PC-9 (cell line): ENCODE measurements at regions not wholly inside any gene's neighbourhood (a gene's known extent, or its start where the extent isn't known, plus 50 kb on each side); places are given as distances from the start of the nearest gene placed in this dataset.
A peak's percentile ranks its signal among the peaks of the same experiment; 100 is the strongest.

Source experiments
- BruUV-seq: library from RNA; stranded (reverse); fragments of 400-500 nt; replicated peaks from 2 replicates; lab custom pipeline; 2021; lab: Mats Ljungman, UMichigan
- CTCF ChIA-PET: fragments of 300-600 bp; sonication (Branson Sonifier 250); formaldehyde crosslinking; loops from one replicate; lab custom pipeline; 2022; ENCODE audit warnings: antibody characterized with exemption; lab: Charles Lee
- POLR2A ChIA-PET: fragments of 300-600 bp; sonication (Branson Sonifier 250); formaldehyde crosslinking; loops from one replicate; lab custom pipeline; 2022; ENCODE audit warnings: antibody characterized with exemption; ENCODE audit not compliant: unreplicated experiment; lab: Charles Lee
- DNase-seq, 2 experiments: peaks; one replicate each; pipeline versions ENCODE4 v3.0.0 to v3.0.0-alpha.2; 2015 to 2022; ENCODE audit warnings: mixed read lengths in 1 of 2
- H2AFZ ChIP-seq: fragments of 200-600 bp; sonication (generic); 2 replicates; pipeline ENCODE4 v1.8.1; 2017; ENCODE audit warnings: antibody characterized with exemption
- H3F3A ChIP-seq: fragments of 200-600 bp; sonication (generic); 2 replicates; pipeline ENCODE4 v1.8.1; 2017; ENCODE audit warnings: antibody characterized with exemption, mild to moderate bottlenecking, low read depth; ENCODE audit not compliant: insufficient read depth
- H3K27ac ChIP-seq: fragments of 200-600 bp; sonication (generic); 2 replicates; pipeline ENCODE4 v1.6.1; 2016; ENCODE audit warnings: mixed run types
- H3K27me3 ChIP-seq: fragments of 200-600 bp; sonication (generic); 2 replicates; pipeline ENCODE4 v1.6.1; 2016; ENCODE audit warnings: low read depth, mixed run types; ENCODE audit not compliant: insufficient read depth
- H3K36me3 ChIP-seq: fragments of 200-600 bp; sonication (generic); 2 replicates; pipeline ENCODE4 v1.6.1; 2016; ENCODE audit warnings: low read depth, mixed run types
- H3K4me1 ChIP-seq: fragments of 200-600 bp; sonication (generic); replicated peaks from 2 replicates; pipeline ENCODE4 v1.6.1; 2016; ENCODE audit warnings: mixed run types; ENCODE audit not compliant: insufficient read depth
- H3K4me2 ChIP-seq: fragments of 200-600 bp; sonication (generic); 2 replicates; pipeline ENCODE4 v1.6.1; 2017; ENCODE audit warnings: mixed run types
- H3K4me3 ChIP-seq: fragments of 200-600 bp; sonication (generic); 2 replicates; pipeline ENCODE4 v1.6.1; 2016; ENCODE audit warnings: mixed run types
- H3K79me2 ChIP-seq: fragments of 200-600 bp; sonication (generic); 2 replicates; pipeline ENCODE4 v1.6.1; 2017; ENCODE audit warnings: low read depth, mixed run types
- H3K9me2 ChIP-seq: fragments of 200-600 bp; sonication (generic); 2 replicates; pipeline ENCODE4 v1.8.1; 2017; ENCODE audit warnings: mild to moderate bottlenecking; ENCODE audit not compliant: insufficient read depth
- H3K9me3 ChIP-seq: fragments of 200-600 bp; sonication (generic); 2 replicates; pipeline ENCODE4 v1.8.1; 2016; ENCODE audit warnings: low read depth; ENCODE audit not compliant: insufficient read depth
- H4K20me1 ChIP-seq: fragments of 200-600 bp; sonication (generic); 2 replicates; pipeline ENCODE4 v1.8.1; 2017; ENCODE audit not compliant: insufficient read depth
- CTCF ChIP-seq: fragments of 200-600 bp; sonication (generic); conservative IDR thresholded peaks from 2 replicates; pipeline ENCODE4 v1.6.1; 2017; ENCODE audit warnings: mixed run types, antibody characterized with exemption, mild to moderate bottlenecking, moderate library complexity
- EZH2 ChIP-seq: fragments of 200-600 bp; sonication (generic); IDR thresholded peaks from 2 replicates; pipeline ENCODE4 v1.8.0; 2017; ENCODE audit warnings: antibody characterized with exemption, low read depth
- intact Hi-C: fragments of 100-400 bp; cut with micrococcal nuclease; formaldehyde crosslinking; loops from one replicate; pipeline ENCODE4 v1.10.0; 2022; ENCODE audit not compliant: unreplicated experiment

DNA sequence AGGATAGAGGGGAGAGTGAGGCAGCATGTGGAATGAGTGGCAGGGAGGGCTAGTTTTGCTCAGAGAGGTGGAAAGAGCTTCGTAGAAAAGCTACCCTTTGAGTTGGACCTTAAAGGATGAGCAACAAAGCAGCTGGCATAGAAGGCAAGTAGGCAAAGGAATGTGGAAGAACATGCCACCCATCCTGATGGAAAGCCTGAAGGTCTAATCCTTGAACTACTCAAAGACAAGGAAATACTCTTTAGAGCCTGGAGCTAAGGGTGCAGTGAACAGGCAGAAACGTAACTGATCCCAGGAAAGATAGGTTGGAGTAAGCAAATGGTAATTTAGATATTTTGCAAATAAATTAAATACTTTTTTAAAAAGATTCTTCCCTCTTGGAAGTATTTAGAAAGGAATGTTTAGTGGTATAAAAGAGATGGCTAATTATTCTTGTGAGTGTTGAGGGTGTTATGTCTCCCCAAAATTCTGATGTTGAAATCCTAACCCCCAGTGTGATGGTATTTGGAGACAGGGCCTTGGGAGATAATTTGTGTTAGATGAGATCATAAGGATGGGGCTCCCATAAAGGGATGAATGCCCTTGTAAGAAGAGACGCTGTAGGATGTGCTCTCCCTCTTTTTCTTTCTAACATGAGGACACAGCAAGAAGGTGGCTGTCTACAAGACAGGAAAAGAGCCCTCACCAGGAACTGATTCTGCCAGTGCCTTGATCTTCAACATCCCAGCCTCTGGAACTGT is 308.1 kb upstream of the RUNX1 start:
- no peaks in the 10 kb centered on the region for H3K36me3 ChIP-seq
- H2AFZ ChIP-seq: no peak overlapping the region
- H3K4me1 ChIP-seq: peaks cover 32% of the 10 kb centered on the region
- H3K4me2 ChIP-seq: no peak overlapping the region
- H3K27ac ChIP-seq: peak overlapping the region; percentile 34; the same call in 1 of the 2 replicates
- TF ChIP-seq CTCF (no peak), EZH2 (no peak)
- TSS peak; percentile 94 for BruUV-seq
- H3F3A ChIP-seq: peaks cover 7% of the 10 kb centered on the region; the same call in 1 of the 2 replicates
- H3K79me2 ChIP-seq: no peaks in the 10 kb centered on the region
- CTCF ChIA-PET: no interaction called here
- H3K27me3 ChIP-seq: no peaks in the 10 kb centered on the region
- no peaks in the 10 kb centered on the region for H4K20me1 ChIP-seq
- DNase-seq: peak; percentile 5 to 70
- no peaks in the 10 kb centered on the region for H3K9me2 ChIP-seq
- intact Hi-C loops: no loop called here
- POLR2A ChIA-PET: interaction anchor here (0.6 kb wide), 1 partner anchor 81 kb away, joined by 8 read pairs; no protein-coding TSS in a partner anchor
- H3K4me3 ChIP-seq: no peak overlapping the region
- H3K9me3 ChIP-seq: no peaks in the 10 kb centered on the region

DNA sequence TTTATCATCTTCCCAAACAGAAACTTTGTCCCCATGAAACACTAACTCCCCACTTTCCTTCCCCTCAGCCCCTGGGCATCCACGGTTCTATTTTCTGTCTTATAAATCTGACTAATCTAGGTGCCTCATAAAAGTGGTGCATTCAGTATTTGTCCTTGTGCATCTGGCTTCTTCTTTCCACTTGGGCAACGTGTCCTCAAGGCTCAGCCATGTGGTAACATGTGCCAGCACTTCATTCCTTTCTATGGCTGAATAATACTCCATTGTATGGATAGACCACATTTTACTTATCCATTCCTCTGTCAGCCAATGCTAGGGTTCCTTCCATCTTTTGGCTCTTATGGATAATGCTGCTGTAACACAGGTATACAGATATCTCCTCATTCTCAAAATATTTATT is 305.0 kb upstream of the RUNX1 start:
- H3K4me2 ChIP-seq: no peak overlapping the region
- intact Hi-C loops: no loop called here
- POLR2A ChIA-PET: no interaction called here
- no peak overlapping the region for H3K27ac ChIP-seq
- no TSS peak for BruUV-seq
- H3K4me1 ChIP-seq: peaks cover 14% of the 10 kb centered on the region
- DNase-seq: no peak
- no peaks in the 10 kb centered on the region for H3F3A ChIP-seq
- H3K9me3 ChIP-seq: no peaks in the 10 kb centered on the region
- CTCF ChIA-PET: no interaction called here
- no peaks in the 10 kb centered on the region for H3K36me3 ChIP-seq
- no peaks in the 10 kb centered on the region for H3K27me3 ChIP-seq
- H4K20me1 ChIP-seq: no peaks in the 10 kb centered on the region
- H3K4me3 ChIP-seq: no peak overlapping the region
- TF ChIP-seq CTCF (no peak), EZH2 (no peak)
- H3K79me2 ChIP-seq: no peaks in the 10 kb centered on the region
- H3K9me2 ChIP-seq: no peaks in the 10 kb centered on the region
- H2AFZ ChIP-seq: no peak overlapping the region

- Histone ChIP-seq H3K36me3 (no peaks in the 10 kb centered on the region), H3K4me2 (no peak overlapping the region), H3F3A (no peaks in the 10 kb centered on the region), H2AFZ (no peak overlapping the region), H4K20me1 (no peaks in the 10 kb centered on the region), H3K4me3 (no peak overlapping the region), H3K4me1 (peaks cover 12% of the 10 kb centered on the region), H3K79me2 (no peaks in the 10 kb centered on the region), H3K9me2 (no peaks in the 10 kb centered on the region), H3K27ac (no peak overlapping the region), H3K9me3 (no peaks in the 10 kb centered on the region), H3K27me3 (no peaks in the 10 kb centered on the region)
- intact Hi-C loops: no loop called here
- DNase-seq: no peak
- POLR2A ChIA-PET: no interaction called here
- BruUV-seq: no TSS peak
- TF ChIP-seq CTCF (no peak), EZH2 (no peak)
- CTCF ChIA-PET: no interaction called here
Observed at GRCh38 chr21:35352793-35353192, 303.7 kb upstream of the RUNX1 start.
